ENCODE measurements at regions not wholly inside any gene's neighbourhood (a gene's known extent, or its start where the extent isn't known, plus 50 kb on each side); places are given as distances from the start of the nearest gene placed in this dataset.

DNA sequence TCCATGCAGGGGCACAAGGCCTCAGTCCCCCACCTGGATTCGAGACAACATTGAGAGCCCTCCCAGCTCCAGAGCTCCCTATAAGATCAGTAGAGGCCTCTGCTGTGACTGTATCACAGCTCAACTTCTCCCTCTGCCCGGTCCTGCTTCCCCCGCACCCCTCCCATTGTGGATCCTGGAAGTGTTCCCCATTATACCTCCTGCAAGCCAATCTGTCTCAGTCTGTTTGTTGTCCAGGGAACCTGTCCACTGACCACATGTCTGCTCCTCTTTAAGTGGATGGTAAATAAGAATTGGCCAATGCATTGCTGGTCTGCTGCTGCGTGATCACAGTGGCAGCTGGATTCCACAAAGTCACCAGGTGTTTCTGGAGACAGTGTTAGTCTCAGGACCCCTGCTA, 259.7 kb upstream of the HABP2 start:
- DNase-seq: no peak

DNA sequence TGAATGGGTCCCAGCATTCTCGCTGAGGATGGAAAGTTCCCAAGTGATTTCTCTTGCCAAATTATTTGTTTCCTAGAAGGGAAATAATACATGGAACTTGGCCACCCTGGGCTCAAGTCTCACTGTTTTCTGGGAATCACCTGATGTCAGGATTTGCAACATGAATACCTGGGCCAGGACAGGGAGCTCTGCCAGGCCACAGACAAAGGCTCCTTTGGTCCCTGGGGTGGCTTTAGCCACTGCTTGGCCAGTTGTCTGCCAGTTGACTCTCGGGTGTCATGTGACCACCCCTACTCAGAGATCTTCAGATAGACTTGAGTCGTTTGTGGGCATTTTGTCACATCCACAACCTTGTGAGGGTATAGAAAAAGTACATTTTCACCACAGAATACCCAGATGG, 258.0 kb upstream of the HABP2 start:
- DNase-seq: no peak

GRCh38 chr10:113297226-113297625, 255.6 kb upstream of the HABP2 start:
- no peak for DNase-seq

DNA sequence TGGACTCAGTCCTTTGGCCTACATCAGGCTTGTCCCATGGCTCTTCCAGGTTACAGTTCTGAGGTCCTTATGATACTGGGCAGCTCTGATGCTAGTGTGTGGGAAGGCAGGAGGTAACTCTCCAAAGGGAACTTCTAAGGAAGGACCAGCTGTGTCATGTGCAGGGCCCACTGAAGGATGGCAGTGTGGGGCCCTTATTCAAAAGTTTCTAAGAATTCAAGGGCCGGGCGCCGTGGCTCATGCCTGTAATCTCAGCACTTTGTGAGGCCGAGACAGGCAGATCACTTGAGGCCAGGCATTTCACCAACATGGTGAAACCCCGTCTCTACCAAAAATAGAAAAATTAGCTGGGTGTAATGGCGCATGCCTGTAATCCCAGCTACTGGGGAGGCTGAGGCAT, 254.2 kb upstream of the HABP2 start:
- no peak for DNase-seq

- DNase-seq: no peak
Observed at GRCh38 chr10:113300201-113300600, 252.7 kb upstream of the HABP2 start.

GRCh38 chr10:113300617-113301016, 252.2 kb upstream of the HABP2 start:
- DNase-seq: no peak

- DNase-seq: no peak
Observed at GRCh38 chr10:113301342-113301984, 251.4 kb upstream of the HABP2 start.

GRCh38 chr10:113302062-113302461, 250.8 kb upstream of the HABP2 start:
- DNase-seq: no peak

DNA sequence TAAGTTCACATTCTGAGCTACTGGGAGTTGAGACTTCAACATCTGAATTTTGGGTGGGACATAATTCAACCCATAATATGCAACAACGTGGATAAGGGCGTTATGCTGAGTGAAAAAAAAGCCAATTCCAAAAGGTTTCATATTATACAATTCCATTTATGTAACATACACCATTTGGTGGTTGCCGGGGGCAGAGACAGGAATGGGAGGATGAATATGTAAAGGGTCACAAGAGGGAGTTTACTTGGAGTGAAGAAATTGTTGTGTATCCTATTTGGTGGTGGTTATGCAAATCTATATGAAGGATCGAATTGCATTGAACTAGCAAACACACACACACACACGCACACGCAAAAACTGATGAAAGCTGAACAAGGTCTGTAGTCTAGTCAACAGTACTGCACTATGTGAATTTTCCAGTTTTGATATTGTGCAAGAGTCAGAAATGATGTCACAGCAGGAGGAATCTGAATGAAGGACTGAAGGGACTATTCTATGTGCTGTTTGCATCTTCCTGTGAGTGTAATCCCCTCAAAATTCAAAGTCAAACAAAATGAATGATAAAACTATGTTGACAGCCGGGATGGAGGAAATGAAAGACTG, 249.2 kb upstream of the HABP2 start:
- no peak for DNase-seq

DNA sequence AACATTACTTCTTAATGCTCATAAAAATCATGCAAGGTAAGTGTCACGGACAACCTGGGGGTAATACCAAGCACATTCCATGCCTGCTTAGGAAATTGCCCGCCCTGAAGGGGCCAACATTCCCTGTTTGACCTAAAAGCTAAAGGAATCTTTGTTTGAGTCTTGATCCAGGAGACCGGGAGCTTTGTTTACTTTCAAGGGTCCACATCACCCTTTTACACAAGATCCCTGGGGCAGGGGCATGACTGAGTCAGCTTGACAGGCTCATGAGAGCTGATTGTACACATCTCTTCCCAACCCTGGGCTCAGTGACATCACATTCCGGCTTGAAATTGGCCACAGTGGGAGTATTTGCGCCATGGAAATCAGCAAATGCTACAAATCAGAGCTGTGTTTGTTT, 248.1 kb upstream of the HABP2 start:
- no peak for DNase-seq

DNA sequence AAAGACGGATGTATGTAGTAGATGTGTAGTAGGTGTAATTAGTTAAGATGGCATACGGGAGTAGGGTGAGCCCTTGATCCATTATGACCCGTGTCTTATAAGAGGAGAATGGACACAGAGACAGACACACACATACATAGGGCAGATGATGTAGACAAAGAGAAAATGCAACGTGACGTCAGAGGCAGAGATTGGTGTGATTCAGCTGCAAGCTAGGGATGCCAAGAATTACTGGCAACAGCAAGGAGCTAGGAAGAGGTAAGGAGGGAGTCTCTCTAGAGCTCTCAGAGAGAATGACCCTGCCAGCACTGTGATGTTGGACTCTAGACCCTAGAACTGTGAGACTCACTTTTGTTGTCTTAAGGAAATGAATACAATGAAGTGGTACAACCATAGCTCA, 247.0 kb upstream of the HABP2 start:
- DNase-seq: no peak

DNA sequence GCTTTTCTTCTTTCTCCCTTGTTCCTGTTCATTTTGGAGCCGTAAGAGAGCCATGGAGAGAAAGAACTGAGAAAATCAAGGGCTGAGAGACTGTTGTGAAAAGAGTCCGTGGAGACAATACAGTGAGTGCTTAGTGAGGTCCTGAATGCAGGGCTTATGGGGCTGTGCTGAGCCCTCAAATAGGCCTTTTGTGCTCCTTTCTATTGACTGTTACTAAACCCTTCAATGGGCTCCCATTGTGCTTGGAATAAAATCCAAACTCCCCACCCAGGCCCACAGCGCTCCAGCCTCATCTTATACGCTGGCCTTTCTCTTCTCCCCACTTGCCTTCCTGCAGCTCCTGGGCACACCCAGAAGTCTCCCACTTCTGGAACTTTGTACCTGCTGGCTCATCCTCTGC, 243.1 kb upstream of the HABP2 start:
- DNase-seq: no peak

GRCh38 chr10:113310347-113310746, 242.5 kb upstream of the HABP2 start:
- no peak for DNase-seq

- DNase-seq: no peak
Observed at GRCh38 chr10:113313048-113313602, 239.7 kb upstream of the HABP2 start.

DNA sequence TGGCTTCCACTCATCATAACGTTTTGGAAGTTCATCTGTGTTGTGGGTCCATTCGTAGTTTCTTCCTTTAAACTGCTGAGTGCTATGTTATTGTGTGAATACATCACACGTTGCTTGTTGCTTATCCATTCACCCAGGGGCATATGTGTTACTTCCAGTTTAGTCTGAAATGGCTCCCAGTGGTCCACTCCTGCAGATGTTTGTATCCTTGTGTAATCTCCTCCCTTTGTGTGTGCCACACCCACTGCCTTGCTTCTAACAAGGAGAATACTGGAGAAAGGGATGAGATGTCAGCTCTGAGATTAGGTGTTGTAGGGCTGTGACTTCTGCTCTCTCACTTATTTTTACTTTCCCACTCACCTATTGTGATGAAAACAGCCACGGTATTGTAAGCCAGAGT, 239.1 kb upstream of the HABP2 start:
- DNase-seq: no peak

DNA sequence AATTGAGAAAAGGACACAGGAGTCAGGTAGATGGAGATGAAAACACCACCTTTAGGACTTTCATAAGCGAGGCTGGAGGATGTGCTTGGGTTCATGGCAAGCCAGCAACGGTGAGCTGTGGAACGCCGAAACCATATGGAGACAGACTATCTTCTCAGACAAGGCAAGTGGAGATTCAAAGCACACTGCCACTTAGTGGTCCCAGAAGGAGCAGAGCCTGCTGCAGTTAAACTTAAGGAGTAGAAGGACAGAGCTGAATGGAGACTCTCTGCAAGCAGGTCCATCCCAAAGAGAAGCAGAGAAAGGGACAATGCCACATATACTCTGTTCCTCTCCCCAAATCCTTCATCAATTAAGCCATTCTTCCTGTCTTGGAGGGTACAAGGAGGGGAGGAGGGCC, 236.3 kb upstream of the HABP2 start:
- no peak for DNase-seq

GRCh38 chr10:113317489-113317888, 235.4 kb upstream of the HABP2 start:
- DNase-seq: no peak

GRCh38 chr10:113319479-113319878, 233.4 kb upstream of the HABP2 start:
- DNase-seq: no peak

DNA sequence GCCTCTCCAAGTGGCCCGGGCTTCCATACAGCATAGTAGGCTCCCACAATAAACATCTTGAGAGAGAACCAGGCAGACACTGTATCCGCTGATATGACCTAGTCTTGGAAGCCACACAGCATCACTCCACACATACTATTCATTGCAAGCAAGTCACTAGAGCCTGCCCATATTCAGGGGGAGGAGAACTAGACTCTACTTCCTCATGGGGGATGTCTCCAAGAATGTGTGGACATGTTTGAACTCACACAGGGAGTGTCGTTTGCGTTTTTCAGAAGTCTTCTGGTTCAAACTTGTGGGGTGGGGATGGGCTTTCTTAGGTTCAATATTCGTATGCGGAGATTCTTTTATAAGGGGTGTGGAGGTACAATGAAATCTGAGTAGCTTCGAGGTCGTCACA, 232.6 kb upstream of the HABP2 start:
- no peak for DNase-seq

DNA sequence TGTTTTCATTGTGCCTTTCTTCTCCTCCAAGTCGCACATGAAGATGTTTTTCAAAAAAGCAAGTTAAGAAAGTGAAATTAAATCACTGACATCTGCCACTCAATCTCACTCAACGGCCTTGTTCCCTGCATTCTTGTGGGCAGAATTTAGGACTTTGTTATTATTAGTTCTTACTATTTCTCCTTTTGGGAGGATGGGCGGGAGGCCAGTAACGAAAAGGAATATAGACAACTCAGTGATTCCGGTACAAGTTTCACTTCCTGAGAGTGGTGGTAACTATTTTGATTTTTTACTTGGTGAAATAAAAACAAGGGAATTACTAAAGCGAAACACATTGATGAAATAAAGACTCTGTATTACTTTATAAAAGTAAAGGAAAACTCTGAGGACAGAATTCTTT, 231.9 kb upstream of the HABP2 start:
- DNase-seq: no peak

DNA sequence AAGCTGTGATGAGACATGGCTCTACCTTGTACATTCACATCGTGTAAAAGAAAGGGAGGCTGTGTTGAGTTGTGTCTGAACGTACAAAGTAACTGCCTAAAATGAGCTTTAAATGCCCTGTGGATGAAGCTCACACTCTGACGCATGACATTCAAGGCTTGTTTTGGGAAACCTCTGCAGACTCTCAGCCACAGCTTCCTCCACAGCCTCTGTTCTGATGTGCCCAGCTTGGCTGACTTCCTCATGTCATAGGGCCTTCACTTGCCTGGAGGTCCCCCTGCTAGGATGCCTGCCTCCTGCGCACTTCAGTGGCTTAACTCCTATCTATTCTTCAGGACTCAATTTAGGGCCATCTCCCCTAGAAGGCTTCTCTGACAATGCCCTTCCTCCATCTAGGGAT, 230.0 kb upstream of the HABP2 start:
- no peak for DNase-seq

- no peak for DNase-seq
Observed at GRCh38 chr10:113323985-113324384, 228.9 kb upstream of the HABP2 start.

DNA sequence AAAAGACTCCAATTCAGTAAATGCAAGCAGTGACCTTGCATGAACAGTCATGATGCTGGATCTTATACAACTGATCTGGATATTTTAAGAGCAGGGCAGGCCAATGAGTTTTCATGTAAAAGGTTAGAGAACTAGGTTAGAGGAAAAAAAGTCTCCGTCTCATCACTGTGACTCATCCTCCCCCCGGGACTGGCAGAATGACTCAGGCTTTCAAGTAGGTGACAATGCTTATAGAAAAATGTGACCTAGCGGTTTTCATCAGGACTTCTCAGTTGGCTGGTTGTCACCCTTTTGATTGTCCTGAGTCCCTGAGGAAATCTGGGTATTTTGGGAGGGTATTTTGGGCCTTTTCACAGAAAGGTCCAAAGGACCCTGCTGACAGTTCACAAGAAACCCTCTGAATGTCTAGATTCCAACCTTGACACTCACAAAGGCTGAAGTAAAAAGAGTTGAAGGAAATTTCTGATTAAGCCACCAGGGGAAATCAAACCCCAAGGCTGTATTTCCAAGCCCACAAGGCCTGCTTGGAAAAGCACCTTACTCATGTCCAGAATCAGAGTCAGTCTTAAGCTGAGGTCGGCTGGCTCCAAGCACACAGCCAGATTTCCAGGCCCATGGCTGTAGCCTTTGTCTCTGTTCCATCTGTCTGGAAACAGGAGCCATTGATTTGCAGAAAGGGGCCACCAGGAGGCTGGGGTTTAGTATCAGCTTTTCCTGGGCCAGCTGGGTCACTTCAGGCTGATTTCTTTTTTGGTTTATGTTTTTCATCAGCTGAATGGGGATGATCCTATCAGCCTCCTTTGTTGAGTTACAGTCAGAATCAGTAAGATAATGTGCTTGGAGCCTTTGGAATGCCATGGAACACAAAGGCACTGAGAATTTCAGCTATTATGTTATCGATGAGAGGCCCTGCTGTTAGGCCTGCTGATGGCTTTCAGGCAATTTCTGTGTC, 226.4 kb upstream of the HABP2 start:
- DNase-seq: no peak

DNA sequence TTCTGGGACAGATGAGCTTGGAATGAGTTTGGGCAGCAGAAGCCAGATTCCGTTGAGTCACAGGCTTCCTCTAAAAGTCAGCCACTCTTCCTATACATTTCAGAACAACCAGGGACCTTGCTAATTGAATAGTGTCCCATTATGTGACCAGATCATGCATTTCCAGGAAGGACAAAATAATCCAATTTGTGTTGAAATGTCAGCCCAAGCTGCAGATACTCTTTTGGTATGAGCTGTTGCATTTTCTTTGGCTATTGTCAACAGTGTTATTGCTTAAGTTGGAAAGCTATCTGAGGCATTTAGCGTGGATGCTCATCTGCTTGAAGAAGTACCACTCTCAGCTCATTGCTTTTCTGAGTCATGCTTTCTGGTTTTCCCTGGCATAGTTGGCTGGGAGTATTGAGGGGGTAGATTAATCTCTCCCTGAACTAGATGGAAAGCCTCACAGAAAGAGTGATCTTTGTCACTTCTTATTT, 223.7 kb upstream of the HABP2 start:
- DNase-seq: no peak

Data from NCI-H2107 (cell line).